T47D (cell line): ENCODE measurements at regions not wholly inside any gene's neighbourhood (a gene's known extent, or its start where the extent isn't known, plus 50 kb on each side); places are given as distances from the start of the nearest gene placed in this dataset.
"Not testable (repeated sequence)": the region's sequence is repeated elsewhere in the genome, so short reads cannot be mapped to it uniquely, and the experiment has no call there.

Source experiments
- DNase-seq, 2 experiments: peaks; one replicate each; pipeline versions ENCODE4 v3.0.0 to v3.0.0-alpha.2; 2011 to 2012; ENCODE audit warnings: low read depth in 1 of 2, low spot score in 1 of 2
- JUND ChIP-seq: IDR thresholded peaks from 2 replicates; pipeline ENCODE4 v1.6.1; 2012; ENCODE audit warnings: low read depth
- in situ Hi-C: cut with HindIII; loops from 2 replicates; pipeline ENCODE4 v1.10.0; 2016; ENCODE audit warnings: low sequenced_read_pairs, low pct_unique_long_range_greater_than_20kb

DNA sequence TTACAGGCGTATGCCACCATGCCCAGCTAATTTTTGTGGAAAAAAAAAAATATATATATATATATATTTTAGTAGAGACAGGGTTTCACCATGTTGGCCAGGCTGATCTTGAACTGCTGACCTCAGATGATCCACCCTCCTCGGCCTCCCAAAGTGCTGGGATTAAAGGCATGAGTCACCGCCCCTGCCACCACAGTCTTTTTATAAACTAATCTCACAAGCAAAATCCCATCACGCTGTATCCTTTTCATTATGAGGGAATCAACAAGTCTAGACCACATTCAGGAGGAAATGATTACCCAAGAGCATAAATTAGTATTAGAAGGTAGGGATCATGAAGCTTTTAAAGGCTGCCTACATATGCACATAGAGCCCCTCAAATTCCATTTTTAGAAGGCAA is 210.6 kb upstream of the NBEA start:
- in situ Hi-C loops = no loop called here
- no peak for TF ChIP-seq JUND
- DNase-seq = no peak

DNA sequence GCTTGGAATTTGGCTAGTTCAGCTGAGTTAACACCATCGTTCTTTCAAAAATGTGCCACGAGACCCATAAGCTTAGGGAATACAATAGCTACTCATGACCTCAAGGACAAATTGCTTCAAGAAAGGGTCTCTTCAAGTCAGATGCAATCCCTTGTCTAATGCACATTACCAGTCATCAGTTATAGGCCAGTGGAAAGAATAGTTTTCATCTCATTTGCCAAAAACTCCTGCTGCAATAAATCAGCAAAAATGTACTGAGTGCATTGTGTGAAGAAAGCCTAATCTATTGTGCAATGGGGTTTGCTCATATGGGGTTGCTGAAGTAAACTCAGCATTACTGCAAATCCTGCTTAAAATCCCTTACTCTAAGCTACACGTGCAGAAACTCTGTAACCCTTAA is 208.3 kb upstream of the NBEA start:
- TF ChIP-seq JUND = no peak
- in situ Hi-C loops = no loop called here
- DNase-seq = no peak

DNA sequence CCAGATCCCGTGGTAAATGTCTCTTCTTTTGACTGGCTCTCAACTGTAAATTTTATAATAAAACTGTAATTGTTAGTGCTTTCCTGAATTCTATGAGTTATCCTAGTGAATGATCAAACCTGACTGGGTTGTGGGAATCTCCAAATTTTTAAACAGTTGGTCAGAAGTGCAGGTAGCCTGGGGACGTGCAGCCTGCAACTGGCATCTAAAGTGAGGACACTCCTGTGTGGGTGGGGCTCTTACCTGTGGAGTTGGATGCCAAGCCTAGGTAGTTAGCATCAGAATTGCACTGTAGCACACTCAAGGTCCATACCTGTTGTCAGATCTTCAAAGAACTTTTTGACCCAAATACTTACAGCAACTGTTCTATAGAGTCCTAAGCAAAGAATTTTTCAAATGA is 207.1 kb upstream of the NBEA start:
- DNase-seq = no peak
- TF ChIP-seq JUND = no peak
- in situ Hi-C loops = no loop called here

DNA sequence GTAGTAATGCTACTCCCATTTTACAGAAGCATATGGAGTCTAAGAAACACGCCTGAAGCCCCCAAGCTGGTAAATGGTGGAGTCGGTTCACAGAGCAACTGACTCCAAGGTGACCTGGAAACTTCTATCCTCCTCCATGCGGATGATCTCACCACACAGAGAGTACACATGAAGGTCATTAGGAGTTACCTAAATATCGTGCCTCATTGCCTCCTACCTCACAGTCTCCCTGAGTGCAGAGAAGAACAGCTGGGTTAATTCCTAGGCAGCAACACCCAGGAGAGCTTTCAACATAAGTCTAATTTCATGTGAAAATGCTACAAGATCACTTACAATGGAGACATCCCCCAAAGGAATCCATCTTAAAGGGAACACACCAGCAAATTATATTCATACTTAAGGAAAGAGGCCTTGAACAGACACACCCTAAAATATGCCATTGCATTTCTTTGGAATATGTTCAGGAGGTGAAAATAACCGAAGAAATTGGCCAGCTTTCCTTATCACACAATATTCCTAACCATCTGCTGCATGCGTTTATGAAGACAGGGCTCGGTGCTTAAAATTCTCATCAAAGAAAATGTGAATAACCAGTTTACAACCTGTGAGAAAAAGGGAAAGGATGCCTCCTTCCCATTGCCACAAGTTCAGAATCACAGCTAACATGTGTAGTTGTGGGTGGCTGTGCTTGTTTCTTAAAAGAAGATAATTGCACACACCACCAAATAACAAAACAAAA is 203.6 kb upstream of the NBEA start:
- no peak for DNase-seq
- no peak for TF ChIP-seq JUND
- in situ Hi-C loops = no loop called here

DNA sequence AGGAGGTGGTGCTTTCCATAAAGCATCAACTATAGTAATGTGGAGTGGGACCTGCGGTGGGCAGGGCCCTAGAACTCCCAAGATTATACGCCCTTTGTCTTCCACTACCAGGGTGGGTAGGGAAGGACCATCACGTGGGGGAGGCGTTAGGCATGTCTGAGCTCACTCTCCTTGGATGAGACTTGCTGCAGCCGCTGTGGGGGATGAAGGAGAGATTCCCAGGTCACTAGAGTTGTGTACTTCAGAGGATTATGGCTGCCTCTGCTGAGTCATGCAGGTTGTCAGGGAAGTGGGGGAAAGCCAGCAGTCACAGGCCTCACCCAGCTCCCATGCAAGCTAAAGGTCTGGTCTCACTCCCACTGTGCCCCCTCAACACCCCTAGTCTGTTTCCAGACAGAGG is 195.0 kb upstream of the NBEA start:
- DNase-seq = not testable (repeated sequence)

DNA sequence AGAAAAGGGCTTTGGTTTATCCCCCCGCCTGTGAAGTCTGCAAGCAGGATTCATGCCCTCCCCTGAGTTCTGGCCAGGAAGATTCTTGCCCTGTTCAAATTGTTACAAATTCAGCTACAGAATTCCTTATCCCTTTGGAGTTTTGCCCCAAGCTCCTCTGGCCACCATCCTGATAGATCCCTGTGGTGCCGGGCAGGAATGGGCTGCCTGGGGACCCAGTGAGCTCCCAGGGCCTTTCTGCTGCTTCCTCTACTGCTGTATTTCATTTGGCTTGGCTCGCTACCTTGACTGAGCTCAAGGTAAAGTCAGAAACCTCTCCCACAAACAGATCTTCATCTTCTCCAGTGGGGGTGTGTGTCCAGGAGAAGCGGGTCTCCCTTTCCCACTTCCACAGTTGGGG is 194.6 kb upstream of the NBEA start:
- in situ Hi-C loops = no loop called here
- TF ChIP-seq JUND = no peak
- DNase-seq = no peak

More for the DNA sequence above, 195.0 kb upstream of the NBEA start:
- in situ Hi-C loops = not testable (repeated sequence)

DNA sequence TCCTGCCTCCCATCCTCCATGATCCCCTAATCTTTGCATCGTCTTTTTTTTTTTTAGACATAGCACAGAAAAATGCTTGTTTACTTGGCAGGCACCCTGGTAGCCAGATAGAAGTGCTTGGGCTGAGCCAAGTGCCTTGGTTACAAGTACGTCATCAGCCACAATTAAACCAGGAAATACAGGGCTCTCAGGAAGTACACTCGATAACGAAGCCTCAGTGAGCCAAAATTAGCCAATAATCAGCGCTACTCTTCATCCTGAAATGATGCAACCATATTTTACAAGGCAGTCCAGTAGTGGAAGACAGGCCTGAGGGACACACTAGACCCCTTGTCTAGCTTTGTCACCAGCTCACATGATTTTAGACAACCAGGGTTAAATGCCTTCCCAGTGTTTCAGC is 194.0 kb upstream of the NBEA start:
- TF ChIP-seq JUND = no peak
- in situ Hi-C loops = no loop called here
- no peak for DNase-seq

DNA sequence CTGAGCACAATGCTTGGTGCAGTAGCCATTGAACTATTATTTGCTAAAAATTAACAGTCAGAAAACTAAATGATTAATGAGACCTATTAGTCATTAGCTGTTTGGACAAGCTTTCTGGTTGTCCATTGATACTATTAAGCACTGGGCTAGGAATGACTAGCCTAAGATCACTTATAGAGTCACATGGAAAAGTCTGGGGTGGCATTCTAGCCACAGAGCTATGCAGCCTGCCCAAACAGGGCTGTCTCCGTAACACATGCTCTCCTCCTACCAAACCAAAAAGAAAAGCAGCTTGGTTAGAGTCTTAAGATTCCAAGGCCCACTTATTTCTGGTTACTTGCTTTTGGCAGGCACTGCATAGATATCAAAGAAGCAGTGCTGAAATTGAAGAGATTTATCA is 193.5 kb upstream of the NBEA start:
- in situ Hi-C loops = no loop called here
- TF ChIP-seq JUND = no peak
- DNase-seq = no peak

DNA sequence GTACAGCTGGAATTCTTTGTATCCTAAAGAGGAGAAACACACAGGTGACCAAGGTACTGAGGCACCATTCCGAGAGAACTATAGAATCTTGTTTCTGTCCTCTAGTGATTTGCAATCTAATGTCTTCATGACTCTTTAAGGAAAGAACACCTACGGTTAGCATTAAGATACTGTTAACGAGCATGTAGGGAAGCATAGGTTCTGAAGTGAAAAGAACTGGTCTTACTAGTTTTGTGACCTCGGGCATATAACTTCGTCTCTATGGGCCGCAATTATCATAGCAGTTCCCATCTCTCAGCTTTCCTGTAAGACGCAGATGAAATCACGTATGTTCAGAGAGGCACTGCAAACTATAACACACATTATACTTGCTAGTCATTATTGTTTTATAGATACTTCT is 193.0 kb upstream of the NBEA start:
- no peak for TF ChIP-seq JUND
- peak in 1 of 2 experiments; percentile 74 for DNase-seq
- in situ Hi-C loops = no loop called here

DNA sequence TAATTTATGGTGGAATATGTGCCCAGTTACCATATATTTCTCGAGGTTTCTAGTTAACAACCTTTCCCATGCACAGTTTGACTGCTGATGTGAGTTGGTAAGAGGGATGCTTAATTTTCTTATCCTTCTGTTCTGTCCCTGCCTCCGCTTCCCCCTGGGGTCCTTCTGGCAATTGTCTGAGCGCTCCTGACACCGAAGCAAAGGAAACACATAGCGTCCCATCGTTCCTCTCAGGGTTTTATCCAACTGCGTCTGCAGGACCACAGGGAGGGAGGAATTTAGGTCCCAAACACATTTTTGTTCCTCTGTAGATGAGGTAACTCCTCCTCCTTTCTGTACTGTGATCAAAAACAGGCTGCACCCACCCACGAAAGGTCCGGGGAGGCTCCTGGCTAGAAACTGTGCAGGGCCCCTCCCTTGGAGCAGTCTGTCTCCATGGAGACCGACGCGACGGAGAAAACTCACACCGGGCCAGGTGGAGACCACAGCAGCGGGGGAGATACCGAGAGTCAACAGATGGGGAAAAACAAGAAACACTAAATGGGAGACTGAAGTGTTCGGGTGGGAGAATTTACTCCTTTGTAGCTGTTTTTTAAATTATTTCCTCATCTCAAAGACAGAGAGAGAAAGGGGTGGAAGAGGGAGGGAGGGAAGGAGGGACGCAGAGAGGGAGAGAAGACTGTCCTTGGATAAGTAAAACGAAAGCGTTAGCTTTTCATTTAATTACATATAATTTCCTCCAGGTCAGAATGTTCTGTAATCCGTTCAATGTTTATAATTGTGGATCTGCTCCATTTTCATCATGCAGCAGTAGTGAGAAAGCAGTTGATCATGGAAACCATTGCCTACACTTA is 191.8 kb upstream of the NBEA start:
- DNase-seq = no peak
- in situ Hi-C loops = no loop called here
- no peak for TF ChIP-seq JUND

DNA sequence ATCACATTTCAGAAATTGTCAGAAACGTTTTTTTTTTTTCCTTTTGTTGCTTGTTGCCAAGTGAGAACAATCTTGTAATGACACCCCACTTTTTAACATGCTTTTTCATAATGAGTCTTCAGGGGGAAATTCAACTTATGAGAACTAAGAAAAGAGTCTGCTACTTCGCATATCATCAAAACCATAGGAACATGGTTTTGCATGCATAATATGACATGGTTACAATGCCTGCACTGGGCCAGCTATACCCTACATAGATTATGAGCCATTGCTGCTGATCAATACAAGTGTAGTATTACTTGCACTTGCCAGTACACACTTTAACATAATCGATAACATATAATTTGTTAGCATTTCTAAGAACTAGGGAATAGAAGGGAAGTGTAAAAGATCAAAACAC is 191.0 kb upstream of the NBEA start:
- in situ Hi-C loops = no loop called here
- DNase-seq = no peak
- TF ChIP-seq JUND = no peak

DNA sequence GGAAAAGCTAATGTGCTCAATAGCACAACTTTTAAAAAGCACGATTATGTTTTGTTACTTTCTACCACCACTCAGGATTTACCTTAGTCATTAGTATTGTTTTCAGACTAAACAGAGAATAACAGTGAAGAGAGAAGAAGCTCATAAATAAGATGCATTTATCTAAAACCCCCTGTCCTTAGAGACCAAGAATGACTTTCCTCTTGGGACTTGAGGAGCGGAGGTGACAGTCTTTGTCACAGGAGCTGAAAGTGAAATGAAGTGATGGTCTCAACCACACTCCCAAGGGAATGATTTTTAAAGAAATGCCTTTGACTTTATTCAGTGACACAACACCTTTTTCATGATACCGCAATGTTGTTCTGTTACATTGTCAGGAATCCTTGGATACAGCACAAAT is 190.6 kb upstream of the NBEA start:
- DNase-seq = no peak
- in situ Hi-C loops = no loop called here
- TF ChIP-seq JUND = no peak

DNA sequence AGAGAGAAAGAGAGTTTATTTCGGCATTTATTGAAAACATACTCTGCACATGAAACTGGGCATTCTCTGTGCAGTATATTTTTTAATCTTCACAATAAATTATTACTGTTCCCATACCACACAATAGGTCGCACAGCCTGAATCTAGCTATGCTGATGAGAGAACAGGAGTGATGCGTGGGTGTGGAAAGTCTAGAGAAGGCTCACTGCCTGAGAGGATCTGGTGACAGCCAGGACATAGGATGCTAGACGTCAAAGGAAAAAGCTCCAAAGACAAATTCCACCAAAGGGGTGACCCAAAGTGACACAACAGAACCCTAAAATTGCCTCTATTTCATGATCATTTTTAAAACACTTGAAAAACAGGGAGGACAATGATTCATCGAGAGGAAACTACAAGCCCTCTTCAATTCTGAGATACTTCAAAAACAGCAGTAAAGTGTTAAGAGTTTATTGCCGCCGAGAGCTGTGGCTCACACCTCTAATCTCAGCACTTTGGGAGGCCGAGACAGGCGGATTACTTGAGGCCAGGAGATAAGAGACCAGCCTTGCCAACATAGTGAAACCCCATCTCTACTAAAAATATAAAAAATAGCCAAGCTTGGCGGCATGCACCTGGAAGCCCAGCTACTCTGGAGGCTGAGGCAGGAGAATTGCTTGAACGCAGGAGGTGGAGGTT is 189.6 kb upstream of the NBEA start:
- in situ Hi-C loops = no loop called here
- no peak for DNase-seq
- no peak for TF ChIP-seq JUND
